Activated gamma-delta T cell treated with anti-CD3 and anti-CD28 coated beads, Interleukin-2, amount 50 U/mL, for 16 hours (primary cell): ENCODE measurements at regions not wholly inside any gene's neighbourhood (a gene's known extent, or its start where the extent isn't known, plus 50 kb on each side); places are given as distances from the start of the nearest gene placed in this dataset.
"Not testable (repeated sequence)": the region's sequence is repeated elsewhere in the genome, so short reads cannot be mapped to it uniquely, and the experiment has no call there.

Experiments
- DNase-seq: peaks from one replicate; pipeline ENCODE4 v3.0.0-alpha.2; 2020; ENCODE audit warnings: low read depth

DNA sequence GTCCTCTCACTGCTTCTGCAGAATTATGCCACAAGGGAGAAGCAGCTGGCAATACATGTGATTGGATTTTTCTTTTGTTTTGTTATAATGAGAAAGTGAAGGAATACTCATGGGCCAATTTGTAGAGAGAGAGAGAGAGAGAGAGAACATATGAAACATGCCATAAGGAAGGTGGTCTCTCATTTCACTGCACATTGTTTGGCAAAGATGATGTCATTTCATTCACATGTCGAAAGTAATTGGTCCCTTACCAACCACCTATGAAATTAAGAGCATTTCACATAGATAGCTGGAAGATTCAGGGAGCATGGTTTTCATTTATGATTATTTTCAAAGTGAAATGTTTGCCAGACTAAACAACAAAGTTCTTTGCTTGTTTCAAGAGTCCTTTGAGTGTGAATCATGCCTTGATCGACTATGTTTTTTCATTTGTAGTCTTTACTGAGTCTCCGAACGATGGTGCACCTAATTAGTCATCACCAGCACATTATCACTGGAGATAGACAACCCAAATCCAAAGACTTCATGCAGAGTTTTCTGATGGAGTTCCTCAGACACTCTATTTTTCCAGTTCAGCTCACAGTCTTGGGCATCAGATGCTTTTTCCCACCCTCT, 130.1 kb upstream of the ZEB1 start:
- no peak for DNase-seq

GRCh38 chr10:31190488-31190887, 128.5 kb upstream of the ZEB1 start:
- DNase-seq, result no peak

DNA sequence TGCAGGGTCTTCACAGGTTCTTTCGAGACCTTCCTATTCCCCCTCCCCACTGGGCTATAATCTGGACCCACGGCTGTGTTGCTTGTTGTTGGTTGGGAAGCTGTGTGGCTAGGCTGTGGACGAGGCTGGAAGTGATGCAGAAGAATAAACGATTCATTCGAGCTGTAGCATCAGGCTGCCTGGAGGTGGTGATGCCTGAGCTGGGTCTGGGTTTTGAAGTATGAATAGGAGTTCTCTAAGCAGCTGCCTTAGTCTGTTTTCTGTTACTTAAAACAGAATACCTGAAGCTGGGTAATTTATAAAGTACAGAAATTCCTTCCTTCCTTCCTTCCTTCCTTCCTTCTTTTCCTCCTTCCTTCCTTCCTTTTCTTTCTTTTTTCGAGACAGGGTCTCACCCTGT, 126.5 kb upstream of the ZEB1 start:
- DNase-seq, result no peak

- DNase-seq, result no peak
Observed at GRCh38 chr10:31194986-31195385, 124.0 kb upstream of the ZEB1 start.

GRCh38 chr10:31197886-31198285, 121.1 kb upstream of the ZEB1 start:
- DNase-seq, result no peak

DNA sequence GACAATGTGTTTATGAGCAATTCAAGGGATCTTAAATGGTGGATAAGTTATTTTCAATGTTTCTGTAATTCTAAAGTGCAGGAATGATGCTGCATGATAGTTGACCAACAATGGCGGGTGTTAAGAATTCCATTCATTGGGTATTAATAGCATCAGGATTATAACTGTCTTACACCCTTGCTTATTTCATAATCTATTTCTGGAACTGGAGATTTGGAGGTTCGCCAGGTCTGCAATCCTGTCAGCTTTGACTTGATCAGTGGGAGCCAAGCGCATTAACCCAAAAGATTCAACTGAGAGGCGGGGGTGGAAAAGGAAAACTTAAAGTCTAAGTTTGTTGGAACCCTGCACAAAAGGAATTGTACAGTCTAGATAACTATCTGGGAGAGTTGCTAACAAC, 114.9 kb upstream of the ZEB1 start:
- no peak for DNase-seq

DNA sequence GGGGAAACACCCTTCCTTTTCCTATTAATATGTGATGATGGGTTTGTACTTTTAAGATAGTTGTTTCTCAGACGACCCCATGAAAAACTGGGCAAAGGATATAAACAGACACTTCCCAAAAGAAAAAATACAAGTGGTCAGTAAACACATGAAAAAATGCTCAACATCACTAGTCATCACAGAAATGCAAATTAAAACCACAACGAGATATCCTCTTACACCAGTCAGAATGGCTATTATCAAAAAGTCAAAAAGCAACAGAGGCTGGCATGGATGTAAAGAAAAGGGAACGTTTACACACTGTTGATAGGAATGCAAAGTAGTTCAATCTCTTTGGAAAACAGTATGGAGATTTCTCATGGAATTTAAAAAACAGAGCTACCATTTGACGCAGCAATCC, 111.4 kb upstream of the ZEB1 start:
- no peak for DNase-seq

GRCh38 chr10:31209478-31209877, 109.5 kb upstream of the ZEB1 start:
- no peak for DNase-seq

GRCh38 chr10:31210190-31210589, 108.8 kb upstream of the ZEB1 start:
- no peak for DNase-seq

GRCh38 chr10:31213959-31214358, 105.1 kb upstream of the ZEB1 start:
- no peak for DNase-seq

DNA sequence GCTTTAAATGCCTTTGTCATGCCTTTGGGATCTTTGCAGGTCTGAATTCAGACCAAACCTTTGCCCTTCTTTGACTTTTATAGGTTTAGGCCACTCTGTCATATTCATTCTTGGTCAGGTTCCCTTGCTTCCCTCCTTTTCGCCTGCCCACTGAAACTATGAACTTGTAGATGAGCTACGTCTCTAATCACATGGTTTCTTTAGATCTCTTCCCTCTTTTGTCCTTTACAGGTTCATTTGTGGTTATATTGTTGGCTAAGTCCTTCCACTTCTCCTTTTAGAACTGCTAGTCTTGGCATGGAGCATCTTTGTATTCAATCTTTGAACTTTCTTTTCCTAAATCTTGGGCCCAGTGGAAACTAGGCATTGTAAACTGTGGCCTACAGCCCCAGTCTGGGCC, 104.0 kb upstream of the ZEB1 start:
- DNase-seq, result no peak

- DNase-seq, result no peak
Observed at GRCh38 chr10:31219306-31219705, 99.7 kb upstream of the ZEB1 start.

GRCh38 chr10:31228780-31229179, 90.2 kb upstream of the ZEB1 start:
- DNase-seq, result not testable (repeated sequence)

DNA sequence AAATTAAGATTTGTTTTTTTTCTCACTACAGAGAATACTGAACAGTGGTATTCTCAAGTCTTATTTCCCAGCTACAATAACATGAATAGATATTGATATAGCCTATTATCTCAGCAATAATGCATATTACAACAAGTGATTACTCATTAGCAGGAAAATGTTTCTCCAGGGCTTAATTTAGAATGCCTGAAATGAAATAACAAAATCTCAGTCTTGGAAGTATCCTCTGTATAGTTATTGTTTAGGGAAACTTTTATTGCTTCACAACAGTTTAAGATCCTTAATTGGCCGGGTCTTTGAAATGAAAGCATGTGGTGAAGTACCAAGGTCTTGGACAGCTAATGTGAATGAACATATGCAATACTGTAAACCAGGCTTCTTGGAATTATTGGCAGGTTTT, 79.1 kb upstream of the ZEB1 start:
- no peak for DNase-seq

DNA sequence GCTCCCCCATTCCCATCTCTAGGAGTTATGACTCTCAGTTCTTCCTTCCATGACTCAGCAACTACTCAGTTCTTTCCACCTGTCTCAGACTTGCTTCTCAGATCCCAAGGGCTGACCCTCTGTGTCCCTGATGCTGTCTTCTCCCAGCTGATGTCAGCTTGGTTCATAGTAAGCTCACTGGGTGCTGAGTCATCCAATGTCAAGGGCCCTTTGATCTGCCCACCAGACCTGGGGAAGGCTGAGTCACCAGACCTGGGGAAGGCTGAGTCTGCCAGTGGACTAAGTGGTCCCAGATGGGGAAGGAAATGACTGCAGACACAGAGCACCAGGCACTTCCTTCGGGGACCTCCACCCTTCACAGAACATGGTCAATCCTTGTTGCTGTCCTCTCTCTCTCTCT, 76.1 kb upstream of the ZEB1 start:
- DNase-seq, result peak; percentile 29

DNA sequence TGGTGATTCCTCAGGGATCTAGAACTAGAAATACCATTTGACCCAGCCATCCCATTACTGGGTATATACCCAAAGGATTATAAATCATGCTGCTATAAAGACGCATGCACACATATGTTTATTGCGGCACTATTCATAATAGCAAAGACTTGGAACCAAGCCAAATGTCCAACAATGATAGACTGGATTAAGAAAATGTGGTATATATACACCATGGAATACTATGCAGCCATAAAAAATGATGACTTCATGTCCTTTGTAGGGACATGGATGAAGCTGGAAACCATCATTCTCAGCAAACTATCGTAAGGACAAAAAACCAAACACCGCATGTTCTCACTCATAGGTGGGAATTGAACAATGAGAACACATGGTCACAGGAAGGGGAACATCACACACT, 67.9 kb upstream of the ZEB1 start:
- DNase-seq, result not testable (repeated sequence)

DNA sequence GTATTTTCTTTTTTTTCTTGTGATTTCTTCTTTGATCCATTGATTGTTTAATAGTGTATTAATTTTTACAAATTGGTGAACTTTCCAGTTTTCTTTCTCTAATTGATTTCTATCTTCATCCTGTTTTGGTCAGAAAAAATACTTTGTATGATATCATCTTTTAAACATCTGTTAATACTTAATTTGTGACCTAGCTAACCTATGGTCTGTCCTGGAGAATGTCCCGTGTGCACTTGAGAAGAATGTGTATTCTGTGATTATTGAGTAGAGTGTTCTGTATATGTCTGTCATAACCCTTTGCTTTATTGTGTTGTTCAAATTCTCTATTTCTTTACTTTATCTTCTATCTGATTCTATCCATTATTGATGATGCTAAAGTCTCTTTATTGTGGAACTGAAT, 65.8 kb upstream of the ZEB1 start:
- DNase-seq, result no peak

DNA sequence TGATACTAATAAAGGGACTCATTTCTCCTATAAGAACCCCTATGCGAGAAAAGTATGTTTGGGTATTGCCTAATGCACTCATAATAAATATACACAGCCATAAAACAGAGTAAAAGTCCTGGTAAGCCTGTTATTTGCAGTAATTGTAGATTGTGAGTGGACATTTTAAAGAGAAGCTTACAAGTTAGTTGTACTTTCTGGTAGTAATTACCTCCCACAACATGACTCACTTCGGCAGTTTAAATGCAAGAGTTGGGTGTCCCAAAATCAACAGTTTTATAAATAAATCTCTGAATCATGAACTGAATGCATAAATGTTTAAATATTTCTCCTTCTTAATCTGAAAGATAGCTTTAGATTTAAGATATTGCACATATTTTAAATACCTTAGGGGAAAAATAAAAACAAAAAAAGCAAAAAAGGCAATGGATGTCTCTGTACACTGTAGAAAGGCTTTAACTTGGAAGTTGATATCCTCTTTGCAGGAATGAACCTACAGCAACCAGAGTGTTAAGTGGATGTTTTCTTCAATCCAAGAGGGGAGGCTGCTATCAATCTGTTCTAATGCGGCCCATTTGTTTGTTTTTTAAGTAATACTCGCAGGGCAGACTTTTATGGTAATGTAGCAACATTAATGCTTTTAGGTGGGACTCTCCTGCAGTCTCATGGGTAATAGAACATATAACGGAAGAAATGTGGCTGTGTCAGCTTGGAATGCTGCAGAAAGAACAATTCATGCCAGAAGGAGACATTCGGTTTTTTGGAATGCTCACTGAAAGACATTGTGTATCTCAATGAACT, 57.3 kb upstream of the ZEB1 start:
- DNase-seq, result no peak

DNA sequence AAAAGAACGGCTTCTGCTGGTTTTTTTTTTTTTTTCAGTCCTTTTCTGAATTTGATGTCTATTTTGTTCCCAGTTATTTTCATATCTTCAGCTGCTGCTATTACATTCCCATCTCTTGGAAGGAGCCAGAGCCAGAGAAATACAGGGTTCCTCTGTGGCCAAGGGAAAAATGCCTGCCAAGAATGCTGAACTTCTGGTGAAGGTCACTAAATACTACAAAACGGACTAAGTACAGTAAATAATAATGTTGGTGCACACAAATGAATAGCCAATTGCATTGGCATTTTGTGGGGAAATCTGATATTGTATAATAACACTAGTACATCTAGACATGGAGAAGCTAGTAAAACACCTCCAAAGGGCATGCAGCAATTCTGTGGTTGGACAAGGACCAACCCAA, 56.3 kb upstream of the ZEB1 start:
- no peak for DNase-seq

GRCh38 chr10:31263903-31264302, 55.1 kb upstream of the ZEB1 start:
- DNase-seq, result no peak

- no peak for DNase-seq
Observed at GRCh38 chr10:31268444-31269303, 50.3 kb upstream of the ZEB1 start.
